ENCODE measurements at regions not wholly inside any gene's neighbourhood (a gene's known extent, or its start where the extent isn't known, plus 50 kb on each side); places are given as distances from the start of the nearest gene placed in this dataset.

DNA sequence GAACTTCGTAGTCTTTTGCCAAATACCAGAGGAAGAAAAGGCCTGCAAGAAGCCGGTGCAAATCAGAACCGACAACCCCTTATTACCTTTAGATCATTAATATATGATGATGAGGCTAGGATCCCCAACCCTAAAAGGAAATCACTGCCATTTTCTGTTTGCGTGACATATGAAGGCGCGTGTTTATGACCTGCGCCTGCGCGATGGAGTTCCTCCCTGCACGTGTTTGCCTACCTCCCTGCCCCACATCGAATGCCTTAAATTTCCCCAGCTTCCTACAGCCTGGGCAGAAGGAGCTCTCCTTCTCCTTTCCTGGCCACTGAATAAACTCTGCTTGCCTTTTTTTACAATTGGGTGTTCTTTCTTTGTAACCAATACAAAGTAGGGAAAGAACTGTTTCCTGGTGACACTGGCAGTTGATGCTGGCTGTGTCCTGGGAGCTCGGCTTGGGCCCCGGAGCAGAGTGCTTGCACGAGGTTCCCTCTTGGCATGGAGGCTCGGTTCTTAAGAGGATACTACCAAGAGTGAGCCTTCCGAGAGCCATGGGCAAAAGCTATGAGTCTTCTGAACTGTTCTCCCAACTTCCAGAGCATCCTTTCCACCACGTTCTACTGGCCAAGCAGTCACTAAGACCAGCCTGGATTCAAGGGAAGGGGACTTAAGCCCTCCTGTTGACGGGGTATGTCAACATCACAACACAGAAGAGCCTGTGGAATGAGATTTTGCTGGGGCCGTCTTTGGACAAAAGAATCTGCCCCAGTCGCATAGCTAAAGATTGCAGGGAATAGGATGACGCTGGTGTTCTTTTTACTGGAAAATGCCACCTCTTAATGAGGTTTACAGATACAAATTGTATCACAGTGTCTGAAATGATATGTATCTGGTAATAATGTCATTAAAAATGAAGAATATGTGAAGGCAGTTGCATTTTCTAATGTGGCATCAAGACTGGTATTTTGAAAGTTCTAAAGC, 179.8 kb downstream of the SH3BP4 start:
- H3K4me1 ChIP-seq (ENCODE audit: control insufficient read depth, insufficient read depth, low read length) = no peaks in the 10 kb centered on the region
- H3K36me3 ChIP-seq (ENCODE audit: control insufficient read depth, insufficient read depth, low read length) = no peaks in the 10 kb centered on the region
- H3K9ac ChIP-seq (ENCODE audit: low read length) = no peak overlapping the region
- no peaks in the 10 kb centered on the region for H3K9me3 ChIP-seq (ENCODE audit: control insufficient read depth, low read length)
- peaks cover 4% of the 10 kb centered on the region for H3K27me3 ChIP-seq (ENCODE audit: control insufficient read depth, insufficient read depth, low read length)
- H3K4me3 ChIP-seq (ENCODE audit: low read length) = no peak overlapping the region

DNA sequence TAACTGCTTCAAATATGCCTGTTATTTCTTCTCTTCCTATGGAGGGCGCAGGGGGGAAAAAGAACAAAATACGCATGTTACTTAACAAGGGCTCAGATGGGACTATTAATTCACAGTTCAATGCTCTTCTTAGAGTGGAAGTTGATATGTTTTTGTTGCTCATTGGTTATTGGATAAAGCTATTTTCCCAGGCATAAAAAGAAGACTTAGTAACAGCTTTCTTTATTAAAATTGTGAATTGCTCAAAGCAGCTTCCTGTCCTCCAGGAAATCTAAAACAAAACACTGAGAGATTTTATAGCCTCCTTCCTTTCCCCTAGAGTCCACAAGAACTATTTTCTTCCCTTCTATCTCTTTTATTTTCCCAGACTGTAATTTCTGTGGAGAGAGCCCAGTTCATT, 180.8 kb downstream of the SH3BP4 start:
- H3K27me3 ChIP-seq (ENCODE audit: control insufficient read depth, insufficient read depth, low read length) = peaks cover 4% of the 10 kb centered on the region
- no peak overlapping the region for H3K9ac ChIP-seq (ENCODE audit: low read length)
- no peaks in the 10 kb centered on the region for H3K9me3 ChIP-seq (ENCODE audit: control insufficient read depth, low read length)
- no peak overlapping the region for H3K4me3 ChIP-seq (ENCODE audit: low read length)
- H3K4me1 ChIP-seq (ENCODE audit: control insufficient read depth, insufficient read depth, low read length) = no peaks in the 10 kb centered on the region
- H3K36me3 ChIP-seq (ENCODE audit: control insufficient read depth, insufficient read depth, low read length) = no peaks in the 10 kb centered on the region

DNA sequence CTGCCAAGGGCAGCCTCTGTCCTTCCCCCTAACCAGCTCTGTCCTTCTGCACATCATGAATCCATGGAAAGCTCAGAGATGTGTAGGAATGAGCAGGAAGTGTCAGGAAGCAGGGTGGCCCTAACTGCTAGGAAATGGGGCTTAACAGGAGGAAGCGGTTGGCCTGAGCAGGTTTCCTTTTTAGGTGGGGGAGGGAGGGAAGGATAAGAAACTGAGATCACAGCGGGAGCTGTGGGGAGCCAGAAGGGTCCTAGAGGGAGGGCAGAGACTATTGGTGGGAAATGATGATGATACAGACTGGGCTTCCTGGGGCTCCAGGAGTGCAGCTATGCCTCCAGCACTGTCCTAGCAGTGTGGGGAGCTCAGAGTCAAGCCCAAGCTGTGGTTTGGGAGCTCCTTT, 182.0 kb downstream of the SH3BP4 start:
- Histone ChIP-seq H3K9me3 (ENCODE audit: control insufficient read depth, low read length) (no peaks in the 10 kb centered on the region), H3K27me3 (ENCODE audit: control insufficient read depth, insufficient read depth, low read length) (peaks cover 4% of the 10 kb centered on the region), H3K4me3 (ENCODE audit: low read length) (no peak overlapping the region), H3K36me3 (ENCODE audit: control insufficient read depth, insufficient read depth, low read length) (no peaks in the 10 kb centered on the region), H3K4me1 (ENCODE audit: control insufficient read depth, insufficient read depth, low read length) (no peaks in the 10 kb centered on the region), H3K9ac (ENCODE audit: low read length) (no peak overlapping the region)

DNA sequence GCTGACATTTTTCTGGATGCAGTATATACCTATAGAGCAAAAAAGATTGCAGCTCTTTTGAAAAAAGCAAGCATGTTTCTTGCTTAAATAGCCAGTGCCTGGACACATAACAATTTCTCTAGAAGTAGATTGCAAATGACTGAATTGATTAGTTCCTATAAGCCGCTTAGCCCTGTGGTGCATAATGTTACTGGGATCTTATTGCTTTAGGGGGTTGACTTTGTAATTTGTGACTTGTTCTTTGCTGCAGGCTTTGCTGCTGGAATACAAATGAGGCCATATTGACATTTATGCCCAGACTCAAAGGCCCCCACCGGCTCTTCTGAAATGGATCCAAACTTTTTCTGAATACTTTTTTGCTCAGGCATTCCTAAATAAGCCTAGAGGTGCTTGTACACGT, 182.6 kb downstream of the SH3BP4 start:
- peaks cover 4% of the 10 kb centered on the region for H3K27me3 ChIP-seq (ENCODE audit: control insufficient read depth, insufficient read depth, low read length)
- no peak overlapping the region for H3K9ac ChIP-seq (ENCODE audit: low read length)
- no peaks in the 10 kb centered on the region for H3K36me3 ChIP-seq (ENCODE audit: control insufficient read depth, insufficient read depth, low read length)
- H3K4me3 ChIP-seq (ENCODE audit: low read length) = no peak overlapping the region
- H3K9me3 ChIP-seq (ENCODE audit: control insufficient read depth, low read length) = no peaks in the 10 kb centered on the region
- no peaks in the 10 kb centered on the region for H3K4me1 ChIP-seq (ENCODE audit: control insufficient read depth, insufficient read depth, low read length)

DNA sequence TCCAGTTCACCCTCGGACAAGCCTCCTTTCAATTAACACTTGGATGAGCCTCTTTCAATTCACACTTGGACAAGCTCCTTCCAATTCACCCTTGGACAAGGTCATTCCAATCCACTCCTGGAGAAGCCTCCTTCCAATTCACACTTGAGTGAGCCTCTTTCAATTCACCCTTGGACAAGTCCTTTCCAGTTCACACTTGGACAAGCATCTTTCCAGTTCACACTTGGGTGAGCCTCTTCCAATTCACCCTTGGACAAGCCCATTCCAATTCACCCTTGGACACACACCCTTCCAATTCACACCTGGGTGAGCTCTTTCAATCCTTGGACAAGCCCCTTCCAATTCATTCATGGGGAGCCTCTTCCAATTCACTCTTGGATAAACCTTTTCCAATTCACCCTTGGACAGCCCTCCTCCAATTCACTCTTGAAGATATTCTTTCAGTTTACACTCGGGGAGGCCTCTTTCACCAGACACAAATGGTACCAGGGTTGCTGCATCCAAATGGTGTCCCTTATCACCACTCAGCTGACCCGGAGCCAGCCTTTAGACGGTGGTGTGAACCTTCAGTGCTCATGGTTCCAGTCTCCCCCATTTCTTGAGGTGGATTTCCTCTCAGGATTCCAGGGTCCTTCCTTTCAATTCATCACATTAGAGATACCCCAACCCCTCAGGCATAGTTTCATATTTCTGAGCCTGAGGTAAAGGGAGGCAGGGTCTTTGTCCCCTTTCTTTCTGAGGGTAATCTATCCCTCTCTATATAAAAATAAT, 183.6 kb downstream of the SH3BP4 start:
- H3K36me3 ChIP-seq (ENCODE audit: control insufficient read depth, insufficient read depth, low read length) = no peaks in the 10 kb centered on the region
- H3K4me1 ChIP-seq (ENCODE audit: control insufficient read depth, insufficient read depth, low read length) = no peaks in the 10 kb centered on the region
- H3K27me3 ChIP-seq (ENCODE audit: control insufficient read depth, insufficient read depth, low read length) = peaks cover 4% of the 10 kb centered on the region
- no peaks in the 10 kb centered on the region for H3K9me3 ChIP-seq (ENCODE audit: control insufficient read depth, low read length)
- H3K9ac ChIP-seq (ENCODE audit: low read length) = no peak overlapping the region
- H3K4me3 ChIP-seq (ENCODE audit: low read length) = no peak overlapping the region

DNA sequence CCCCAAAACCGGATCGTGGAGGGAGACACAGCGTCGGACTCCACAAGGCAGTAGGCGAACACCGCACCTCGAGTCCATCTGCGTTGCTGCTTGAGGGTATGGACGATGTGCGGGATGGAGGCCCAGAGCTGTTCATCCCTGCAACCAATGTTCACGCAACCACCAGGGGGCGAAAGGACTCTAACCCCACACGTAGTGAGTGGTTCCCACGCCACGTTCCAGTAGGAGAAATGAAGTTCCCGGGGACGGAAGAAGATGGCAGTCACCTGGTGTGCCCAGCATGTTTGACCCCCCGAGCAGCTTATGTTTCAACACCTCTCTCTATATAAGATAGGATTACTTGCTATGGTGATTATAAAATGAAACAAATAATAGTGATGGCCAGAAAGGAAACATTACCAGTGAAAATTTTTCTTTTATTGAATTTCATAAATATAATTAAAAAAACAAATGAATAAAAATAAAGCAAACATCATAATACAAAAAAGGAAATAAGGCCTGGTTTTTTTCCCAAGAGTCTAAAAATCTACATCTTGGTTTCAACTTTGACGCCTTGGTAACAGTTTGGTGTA, 184.3 kb downstream of the SH3BP4 start:
- Histone ChIP-seq H3K9me3 (ENCODE audit: control insufficient read depth, low read length) (no peaks in the 10 kb centered on the region), H3K36me3 (ENCODE audit: control insufficient read depth, insufficient read depth, low read length) (no peaks in the 10 kb centered on the region), H3K4me3 (ENCODE audit: low read length) (no peak overlapping the region), H3K9ac (ENCODE audit: low read length) (no peak overlapping the region), H3K27me3 (ENCODE audit: control insufficient read depth, insufficient read depth, low read length) (peaks cover 4% of the 10 kb centered on the region), H3K4me1 (ENCODE audit: control insufficient read depth, insufficient read depth, low read length) (no peaks in the 10 kb centered on the region)

DNA sequence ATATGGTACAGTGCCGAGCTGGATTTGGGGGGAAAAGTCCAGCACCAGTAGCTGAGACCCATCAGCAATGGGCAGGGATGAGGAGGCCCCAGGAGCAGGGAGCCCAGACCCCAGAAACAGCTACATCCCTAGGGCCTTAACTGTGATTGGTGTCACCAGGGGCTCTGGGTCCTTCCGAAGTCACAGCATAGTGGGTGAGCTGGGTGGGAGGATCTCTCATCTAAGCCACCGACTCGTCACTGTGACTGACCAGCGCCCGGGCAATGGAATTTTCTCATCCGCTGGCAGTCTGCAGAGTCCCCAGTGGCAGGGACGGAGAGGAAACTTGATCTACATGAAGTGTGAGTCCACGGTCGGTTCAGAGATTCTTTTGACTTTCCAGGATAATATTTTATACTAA, 186.5 kb downstream of the SH3BP4 start:
- Histone ChIP-seq H3K9me3 (ENCODE audit: control insufficient read depth, low read length) (no peaks in the 10 kb centered on the region), H3K4me3 (ENCODE audit: low read length) (no peak overlapping the region), H3K4me1 (ENCODE audit: control insufficient read depth, insufficient read depth, low read length) (peaks cover 9% of the 10 kb centered on the region), H3K9ac (ENCODE audit: low read length) (no peak overlapping the region), H3K27me3 (ENCODE audit: control insufficient read depth, insufficient read depth, low read length) (peaks cover 4% of the 10 kb centered on the region), H3K36me3 (ENCODE audit: control insufficient read depth, insufficient read depth, low read length) (no peaks in the 10 kb centered on the region)

DNA sequence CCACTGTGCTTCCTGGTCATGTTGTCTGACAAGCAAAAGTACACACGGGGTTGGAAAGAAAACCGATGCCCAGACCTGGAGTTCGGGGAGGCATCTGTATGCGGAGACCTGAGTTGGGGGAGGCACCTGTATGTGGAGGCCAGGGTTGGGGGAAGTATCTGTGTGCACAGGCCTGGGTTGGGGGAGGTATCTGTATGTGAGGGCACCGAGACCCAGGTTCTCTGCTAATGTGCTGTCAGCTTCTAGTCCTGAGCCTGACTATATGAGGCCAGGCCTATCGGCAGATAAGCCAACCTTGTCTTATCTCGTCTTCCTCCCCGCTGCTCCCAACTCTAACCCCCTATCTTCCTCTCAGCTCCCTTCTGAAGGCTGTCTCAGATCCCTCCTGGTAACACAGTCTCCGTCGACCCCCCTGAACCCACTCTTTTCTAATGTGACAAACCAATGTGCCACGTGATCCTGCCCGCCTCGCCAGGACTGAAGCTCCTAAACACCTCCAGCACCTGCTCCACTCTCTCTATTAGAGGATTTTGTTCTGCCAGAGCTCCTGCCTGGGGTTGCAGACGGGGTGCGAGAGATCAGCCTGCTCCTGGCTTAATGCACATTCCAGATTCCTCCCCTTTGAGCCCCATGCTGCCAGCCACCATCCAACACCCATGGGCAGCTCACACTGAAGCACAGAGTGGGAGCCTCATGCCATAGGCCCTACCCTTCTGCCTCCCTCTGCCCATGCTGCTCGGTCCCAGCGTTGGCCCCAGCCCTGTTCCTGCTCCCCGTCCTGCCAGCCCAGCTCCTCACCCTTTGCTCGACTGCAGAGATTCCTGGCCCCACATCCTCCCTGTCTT, 188.4 kb downstream of the SH3BP4 start:
- Histone ChIP-seq H3K4me1 (ENCODE audit: control insufficient read depth, insufficient read depth, low read length) (peaks cover 9% of the 10 kb centered on the region), H3K9ac (ENCODE audit: low read length) (no peak overlapping the region), H3K9me3 (ENCODE audit: control insufficient read depth, low read length) (no peaks in the 10 kb centered on the region), H3K27me3 (ENCODE audit: control insufficient read depth, insufficient read depth, low read length) (peaks cover 12% of the 10 kb centered on the region), H3K4me3 (ENCODE audit: low read length) (no peak overlapping the region), H3K36me3 (ENCODE audit: control insufficient read depth, insufficient read depth, low read length) (no peaks in the 10 kb centered on the region)

DNA sequence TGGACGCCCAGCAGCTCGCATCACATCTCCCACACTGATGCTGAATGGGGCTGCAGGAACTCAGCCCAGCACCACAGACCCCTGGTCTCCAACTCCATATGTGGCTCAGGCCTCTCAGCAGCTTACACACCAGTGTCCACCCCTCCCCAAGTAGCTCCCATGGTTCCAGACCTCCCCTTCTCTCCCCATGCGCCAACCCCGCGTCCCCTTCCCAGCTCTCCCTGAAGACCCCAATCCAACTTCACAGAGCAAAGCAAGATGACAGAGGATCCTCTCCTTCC, 188.9 kb downstream of the SH3BP4 start:
- H3K4me1 ChIP-seq (ENCODE audit: control insufficient read depth, insufficient read depth, low read length) = peaks cover 9% of the 10 kb centered on the region
- H3K9ac ChIP-seq (ENCODE audit: low read length) = no peak overlapping the region
- H3K9me3 ChIP-seq (ENCODE audit: control insufficient read depth, low read length) = no peaks in the 10 kb centered on the region
- H3K4me3 ChIP-seq (ENCODE audit: low read length) = no peak overlapping the region
- peaks cover 12% of the 10 kb centered on the region for H3K27me3 ChIP-seq (ENCODE audit: control insufficient read depth, insufficient read depth, low read length)
- no peaks in the 10 kb centered on the region for H3K36me3 ChIP-seq (ENCODE audit: control insufficient read depth, insufficient read depth, low read length)

DNA sequence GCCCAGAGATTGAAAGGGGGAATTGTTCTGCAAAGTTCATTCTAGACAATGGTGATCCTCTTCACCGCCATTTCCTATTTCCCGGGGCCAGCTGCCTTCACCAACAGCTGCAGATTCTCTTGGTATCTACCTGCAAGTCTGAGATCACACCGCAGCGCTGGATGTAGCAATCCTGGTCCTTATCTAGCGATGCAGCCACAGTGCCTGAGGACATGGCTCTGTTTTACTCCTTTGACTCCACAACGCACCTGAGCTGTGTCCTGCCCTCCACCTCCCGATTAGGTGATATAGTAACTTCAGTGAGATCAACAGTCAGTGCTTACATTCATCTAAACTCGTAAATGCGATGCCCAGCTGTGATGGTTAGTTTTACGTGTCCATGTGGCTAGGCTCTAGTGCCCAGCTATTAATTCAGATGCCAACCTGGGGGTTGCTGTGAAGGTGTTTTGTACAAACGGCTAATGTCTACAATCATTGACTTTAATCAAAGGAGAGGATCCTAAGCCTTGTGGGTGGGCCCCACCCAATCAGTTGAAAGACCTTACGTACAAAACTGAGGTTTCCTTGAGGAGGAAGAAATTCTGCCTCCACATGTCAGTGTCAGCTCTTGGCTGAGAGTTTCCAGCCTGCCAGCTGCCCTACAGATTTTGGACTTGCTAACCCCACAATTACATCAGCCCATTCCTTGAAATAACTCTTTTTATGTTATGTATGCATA, 189.8 kb downstream of the SH3BP4 start:
- peaks cover 9% of the 10 kb centered on the region for H3K4me1 ChIP-seq (ENCODE audit: control insufficient read depth, insufficient read depth, low read length)
- peaks cover 12% of the 10 kb centered on the region for H3K27me3 ChIP-seq (ENCODE audit: control insufficient read depth, insufficient read depth, low read length)
- no peak overlapping the region for H3K9ac ChIP-seq (ENCODE audit: low read length)
- H3K4me3 ChIP-seq (ENCODE audit: low read length) = no peak overlapping the region
- no peaks in the 10 kb centered on the region for H3K9me3 ChIP-seq (ENCODE audit: control insufficient read depth, low read length)
- H3K36me3 ChIP-seq (ENCODE audit: control insufficient read depth, insufficient read depth, low read length) = no peaks in the 10 kb centered on the region

DNA sequence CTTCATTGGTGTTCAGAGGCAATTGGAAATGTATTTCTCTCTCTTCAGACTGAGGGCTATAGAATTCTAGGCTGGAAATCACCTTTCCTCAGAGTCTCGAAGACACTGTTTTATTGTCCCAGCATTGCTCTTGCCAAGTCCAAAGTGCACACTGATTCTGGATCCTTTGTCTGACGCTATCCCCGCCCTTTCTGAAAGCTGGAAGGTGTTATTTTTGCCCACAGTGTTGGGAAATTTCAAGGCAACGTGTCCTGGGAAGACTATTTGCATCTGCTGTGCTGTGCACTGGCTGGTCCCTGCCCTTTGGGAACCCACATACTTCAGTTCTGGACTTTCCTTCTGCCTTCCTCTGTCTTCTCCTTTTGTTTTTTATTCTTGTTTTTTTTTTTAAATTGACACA, 190.8 kb downstream of the SH3BP4 start:
- H3K4me3 ChIP-seq (ENCODE audit: low read length) = no peak overlapping the region
- H3K9me3 ChIP-seq (ENCODE audit: control insufficient read depth, low read length) = no peaks in the 10 kb centered on the region
- H3K36me3 ChIP-seq (ENCODE audit: control insufficient read depth, insufficient read depth, low read length) = no peaks in the 10 kb centered on the region
- H3K27me3 ChIP-seq (ENCODE audit: control insufficient read depth, insufficient read depth, low read length) = peaks cover 15% of the 10 kb centered on the region
- no peak overlapping the region for H3K9ac ChIP-seq (ENCODE audit: low read length)
- H3K4me1 ChIP-seq (ENCODE audit: control insufficient read depth, insufficient read depth, low read length) = peaks cover 9% of the 10 kb centered on the region
